Mesendoderm (in vitro differentiated cells): ENCODE measurements at regions not wholly inside any gene's neighbourhood (a gene's known extent, or its start where the extent isn't known, plus 50 kb on each side); places are given as distances from the start of the nearest gene placed in this dataset.
"Not testable (repeated sequence)": the region's sequence is repeated elsewhere in the genome, so short reads cannot be mapped to it uniquely, and the experiment has no call there.

Experiments
- DNase-seq: peaks from one replicate; pipeline ENCODE4 v3.0.0; 2013
- H2AK5ac ChIP-seq: 2 replicates; pipeline ENCODE4 v1.6.1; 2013; ENCODE audit warnings: low read length, inconsistent platforms
- H2BK120ac ChIP-seq: 2 replicates; pipeline ENCODE4 v1.6.1; 2013; ENCODE audit warnings: low read depth, mild to moderate bottlenecking, low read length, moderate library complexity, mixed read lengths
- H2BK15ac ChIP-seq: replicated peaks from 2 replicates; pipeline ENCODE4 v1.6.1; 2013; ENCODE audit warnings: low read depth, mild to moderate bottlenecking, moderate library complexity
- H2BK5ac ChIP-seq: 2 replicates; pipeline ENCODE4 v1.6.1; 2013; ENCODE audit warnings: low read length, inconsistent platforms
- H3K18ac ChIP-seq: 2 replicates; pipeline ENCODE4 v1.6.1; 2013; ENCODE audit warnings: mild to moderate bottlenecking, low read length, mixed read lengths
- H3K23ac ChIP-seq: one replicate; pipeline ENCODE4 v1.6.1; 2013; ENCODE audit warnings: low read length
- H3K27ac ChIP-seq: 2 replicates; pipeline ENCODE4 v1.5.1; 2013; ENCODE audit warnings: low read depth, mild to moderate bottlenecking, inconsistent platforms, low read length, moderate library complexity
- H3K27me3 ChIP-seq: 2 replicates; pipeline ENCODE4 v1.6.1; 2013; ENCODE audit warnings: low read length, control low read depth, mild to moderate bottlenecking, inconsistent platforms; ENCODE audit not compliant: insufficient read depth, poor library complexity
- H3K36me3 ChIP-seq: 2 replicates; pipeline ENCODE4 v1.6.1; 2013; ENCODE audit warnings: low read length, inconsistent platforms; ENCODE audit not compliant: control insufficient read depth, insufficient read depth
- H3K4ac ChIP-seq: one replicate; pipeline ENCODE4 v1.6.1; 2013; ENCODE audit warnings: low read depth, mild to moderate bottlenecking, low read length, moderate library complexity
- H3K4me1 ChIP-seq: 2 replicates; pipeline ENCODE4 v1.6.1; 2013; ENCODE audit warnings: low read depth, low read length, inconsistent platforms; ENCODE audit not compliant: control insufficient read depth
- H3K4me2 ChIP-seq: 2 replicates; pipeline ENCODE4 v1.6.1; 2013; ENCODE audit warnings: low read length
- H3K4me3 ChIP-seq: 2 replicates; pipeline ENCODE4 v1.5.1; 2013; ENCODE audit warnings: mild to moderate bottlenecking, low read length
- H3K56ac ChIP-seq: one replicate; pipeline ENCODE4 v1.6.1; 2013; ENCODE audit warnings: low read length
- H3K79me1 ChIP-seq: 2 replicates; pipeline ENCODE4 v1.6.1; 2013; ENCODE audit warnings: low read length, inconsistent platforms
- H3K79me2 ChIP-seq: 2 replicates; pipeline ENCODE4 v1.6.1; 2013; ENCODE audit warnings: mild to moderate bottlenecking, low read length; ENCODE audit not compliant: control insufficient read depth, insufficient read depth
- H3K9ac ChIP-seq: 2 replicates; pipeline ENCODE4 v1.6.1; 2013; ENCODE audit warnings: low read length, inconsistent platforms
- H4K5ac ChIP-seq: one replicate; pipeline ENCODE4 v1.6.1; 2013; ENCODE audit warnings: low read length
- H4K8ac ChIP-seq: one replicate; pipeline ENCODE4 v1.6.1; 2013; ENCODE audit warnings: low read depth, mild to moderate bottlenecking, control low read depth, low read length, moderate library complexity
- WGBS: extraction: QIAGEN DNeasy Blood & Tissue Kit; methylation state at CpG from one replicate; pipeline ENCODE4 v1.1.7; 2013; ENCODE audit warnings: low lambda C conversion rate, missing lambda C conversion rate; ENCODE audit not compliant: insufficient coverage; ENCODE audit errors: extremely low coverage; 5-methylcytosine and 5-hydroxymethylcytosine counted together

- H2BK120ac ChIP-seq = no peak overlapping the region
- no peak overlapping the region for H2BK15ac ChIP-seq
- H2AK5ac ChIP-seq = no peak overlapping the region
- H3K79me1 ChIP-seq = no peaks in the 10 kb centered on the region
- H3K79me2 ChIP-seq = no peaks in the 10 kb centered on the region
- no peak overlapping the region for H3K9ac ChIP-seq
- H3K4me3 ChIP-seq = no peak overlapping the region
- no peak overlapping the region for H3K27ac ChIP-seq
- H3K4me1 ChIP-seq = no peaks in the 10 kb centered on the region
- H3K36me3 ChIP-seq = no peaks in the 10 kb centered on the region
- H3K4me2 ChIP-seq = no peak overlapping the region
- no peak overlapping the region for H3K4ac ChIP-seq
- DNase-seq = no peak
- H3K27me3 ChIP-seq = no peaks in the 10 kb centered on the region
- no peak overlapping the region for H2BK5ac ChIP-seq
- no peak overlapping the region for H3K18ac ChIP-seq
- no peak overlapping the region for H4K8ac ChIP-seq
- no peak overlapping the region for H3K23ac ChIP-seq
- no CpG with 5 or more reads among the region's 1 CpG for WGBS
- H4K5ac ChIP-seq = no peak overlapping the region
- no peak overlapping the region for H3K56ac ChIP-seq
Measured at GRCh38 chr20:1737134-1737533, 79.6 kb upstream of the SIRPG start.

DNA sequence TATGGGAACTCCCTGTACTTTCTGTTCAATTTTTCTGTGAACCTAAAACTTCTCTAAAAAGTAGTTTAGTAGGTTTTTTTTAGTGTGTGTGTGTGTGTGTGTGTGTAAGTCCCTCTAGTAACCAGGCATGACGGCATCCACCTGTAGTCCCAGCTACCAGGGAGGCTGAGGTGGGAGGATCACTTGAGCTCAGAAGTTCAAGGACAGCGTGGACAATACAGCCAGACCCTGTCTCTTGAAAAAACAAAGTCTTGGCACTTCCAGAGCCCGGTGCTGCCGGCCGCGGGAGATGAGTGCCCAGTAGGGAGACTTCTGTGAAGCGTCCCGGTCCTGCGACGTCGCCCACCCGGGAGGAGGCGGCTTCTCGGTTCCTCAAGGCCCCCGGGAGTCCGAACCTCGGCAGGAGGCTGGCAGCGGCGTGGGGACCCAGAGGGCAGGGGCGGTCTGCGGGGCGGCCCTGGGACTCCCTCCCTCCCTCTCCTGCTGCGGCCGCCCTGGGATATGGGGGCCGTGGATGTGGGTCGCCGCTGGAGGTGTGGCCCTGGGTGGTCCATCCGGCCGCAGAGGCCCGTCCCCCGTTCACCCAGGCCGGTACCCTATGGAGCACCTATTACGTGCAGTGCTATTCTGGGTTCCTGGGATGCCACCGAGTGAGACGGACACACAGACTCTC lies 78.0 kb upstream of the SIRPG start:
- H4K5ac ChIP-seq = no peak overlapping the region
- no peaks in the 10 kb centered on the region for H3K4me1 ChIP-seq
- no peak overlapping the region for H3K56ac ChIP-seq
- H3K4me2 ChIP-seq = no peak overlapping the region
- no peak overlapping the region for H4K8ac ChIP-seq
- H3K79me1 ChIP-seq = no peaks in the 10 kb centered on the region
- H3K18ac ChIP-seq = no peak overlapping the region
- H3K27ac ChIP-seq = no peak overlapping the region
- no peak overlapping the region for H3K23ac ChIP-seq
- no peaks in the 10 kb centered on the region for H3K79me2 ChIP-seq
- H2BK15ac ChIP-seq = no peak overlapping the region
- H3K4ac ChIP-seq = no peak overlapping the region
- no peak overlapping the region for H2AK5ac ChIP-seq
- no peak overlapping the region for H2BK120ac ChIP-seq
- WGBS = no CpG with 5 or more reads among the region's 35 CpGs
- H3K4me3 ChIP-seq = no peak overlapping the region
- no peak overlapping the region for H2BK5ac ChIP-seq
- H3K36me3 ChIP-seq = no peaks in the 10 kb centered on the region
- H3K9ac ChIP-seq = no peak overlapping the region
- no peaks in the 10 kb centered on the region for H3K27me3 ChIP-seq
- DNase-seq = no peak

DNA sequence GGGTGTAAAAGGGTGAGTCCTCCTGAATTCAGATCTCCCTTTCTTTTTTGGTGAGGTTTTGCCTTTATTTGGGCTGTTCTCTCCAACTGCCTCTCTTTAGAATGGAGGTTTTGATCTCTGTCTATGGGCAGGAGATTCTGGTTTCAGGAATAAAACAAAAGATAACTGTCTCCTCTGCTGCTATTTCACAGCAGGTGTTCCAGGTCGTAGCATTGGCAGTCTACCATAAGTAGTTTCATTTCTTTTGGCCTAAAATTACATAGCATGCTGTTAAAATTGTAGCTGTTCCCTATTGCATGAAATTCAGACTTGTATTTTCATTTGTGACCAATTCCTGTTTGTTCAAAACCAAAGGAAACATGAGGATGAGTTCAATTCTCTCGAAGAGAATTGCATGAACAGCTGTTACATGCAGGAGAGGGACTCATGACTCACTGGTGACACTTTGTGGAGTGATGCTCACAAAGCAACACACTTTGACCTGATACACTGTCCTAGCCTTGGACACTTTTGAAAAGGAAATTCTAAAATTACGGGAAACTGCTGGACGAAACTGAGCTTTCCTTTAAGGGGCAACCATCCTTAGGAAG lies 76.8 kb upstream of the SIRPG start:
- WGBS = no CpG with 5 or more reads among the region's 4 CpGs
- DNase-seq = no peak

DNA sequence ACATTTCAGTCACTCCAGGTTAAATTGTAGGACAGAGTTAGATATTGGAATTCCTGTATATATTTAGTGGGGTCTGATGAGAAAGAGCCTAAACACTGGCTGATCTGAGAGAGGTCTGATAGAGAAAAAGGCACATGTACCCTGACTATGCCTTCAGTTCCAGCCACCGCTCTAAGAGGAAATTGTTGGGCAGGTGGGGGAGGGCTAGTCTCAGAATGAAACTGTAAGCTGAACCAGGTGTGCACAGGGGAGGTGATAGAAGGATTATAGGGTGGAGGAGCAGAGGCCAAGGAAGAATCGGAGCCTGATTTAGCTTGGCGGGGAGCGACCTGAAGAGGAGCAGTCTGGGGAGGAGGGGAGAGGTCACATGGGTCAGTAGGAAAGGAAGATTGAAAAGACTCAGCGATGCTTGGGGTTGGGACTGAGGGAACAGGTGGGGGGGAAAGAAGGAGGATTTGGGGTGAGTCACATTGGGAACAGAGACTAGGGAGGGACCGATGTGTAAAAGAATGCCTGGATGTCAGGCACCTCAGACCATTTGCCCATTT lies 74.3 kb upstream of the SIRPG start:
- not testable (repeated sequence) for H3K4me1 ChIP-seq, H4K5ac ChIP-seq, H3K23ac ChIP-seq, H3K18ac ChIP-seq, H3K79me1 ChIP-seq, H3K56ac ChIP-seq, H2AK5ac ChIP-seq, DNase-seq, H4K8ac ChIP-seq, H3K36me3 ChIP-seq, H3K4me3 ChIP-seq, H3K27ac ChIP-seq, H2BK120ac ChIP-seq, H3K79me2 ChIP-seq, H2BK5ac ChIP-seq, H3K27me3 ChIP-seq, H2BK15ac ChIP-seq, H3K4me2 ChIP-seq, H3K9ac ChIP-seq, H3K4ac ChIP-seq
- WGBS = no CpG with 5 or more reads among the region's 6 CpGs

More for the DNA sequence above, 76.8 kb upstream of the SIRPG start:
- Histone ChIP-seq H4K8ac (no peak overlapping the region), H3K18ac (no peak overlapping the region), H3K56ac (no peak overlapping the region), H3K79me1 (no peaks in the 10 kb centered on the region), H3K23ac (no peak overlapping the region), H3K4me2 (no peak overlapping the region), H2BK120ac (no peak overlapping the region), H3K4me1 (no peaks in the 10 kb centered on the region), H4K5ac (no peak overlapping the region), H3K9ac (no peak overlapping the region), H2BK5ac (no peak overlapping the region), H3K36me3 (no peaks in the 10 kb centered on the region), H3K4ac (no peak overlapping the region), H2AK5ac (no peak overlapping the region), H3K27ac (no peak overlapping the region), H2BK15ac (no peak overlapping the region), H3K4me3 (no peak overlapping the region), H3K79me2 (no peaks in the 10 kb centered on the region), H3K27me3 (no peaks in the 10 kb centered on the region)

DNA sequence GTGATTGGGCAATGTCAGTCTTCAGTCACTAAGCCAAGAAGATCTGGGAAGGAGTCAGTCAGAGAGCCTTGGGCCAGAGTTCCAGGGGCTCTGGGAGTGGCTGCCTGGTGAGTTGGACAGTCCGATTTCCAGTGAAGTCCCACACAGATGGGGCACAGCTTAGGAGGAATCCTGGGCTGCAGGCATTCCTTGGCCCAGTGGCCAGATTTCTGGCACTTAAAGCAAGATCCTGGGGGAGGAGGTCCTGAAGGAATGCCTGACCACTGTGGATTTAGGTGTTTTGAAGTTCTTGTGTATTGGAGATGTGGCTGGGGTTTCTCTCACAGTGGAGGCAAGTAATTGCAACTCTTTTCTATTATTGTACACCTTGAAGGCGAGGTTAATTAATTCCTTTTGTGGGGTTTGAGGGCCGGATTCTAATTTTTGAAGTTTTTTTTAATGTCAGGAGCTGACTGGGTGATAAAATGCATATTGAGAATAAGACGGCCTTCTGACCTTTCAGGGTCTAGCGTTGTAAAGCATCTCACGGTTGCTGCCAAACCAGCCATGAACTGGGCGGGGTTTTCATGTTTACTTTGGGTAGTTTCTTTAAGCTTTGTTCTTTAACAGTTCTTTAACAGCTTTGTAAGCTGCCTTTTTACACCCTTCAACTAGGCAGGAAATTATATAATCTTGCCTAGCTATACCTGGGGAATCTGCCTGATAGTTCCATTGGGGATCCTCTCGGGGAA lies 73.6 kb upstream of the SIRPG start:
- not testable (repeated sequence) for DNase-seq, H3K18ac ChIP-seq, H4K8ac ChIP-seq, H3K36me3 ChIP-seq, H2BK5ac ChIP-seq, H3K79me2 ChIP-seq, H3K4me2 ChIP-seq, H4K5ac ChIP-seq, H2BK120ac ChIP-seq, H3K4me1 ChIP-seq, H2BK15ac ChIP-seq, H3K9ac ChIP-seq, H2AK5ac ChIP-seq, H3K27ac ChIP-seq, H3K56ac ChIP-seq, H3K27me3 ChIP-seq, H3K4me3 ChIP-seq, H3K23ac ChIP-seq, H3K79me1 ChIP-seq, H3K4ac ChIP-seq
- no CpG with 5 or more reads among the region's 8 CpGs for WGBS
